Psoas muscle (tissue), 7 donors: ENCODE measurements at regions not wholly inside any gene's neighbourhood (a gene's known extent, or its start where the extent isn't known, plus 50 kb on each side); places are given as distances from the start of the nearest gene placed in this dataset.
A peak's percentile ranks its signal among the peaks of the same experiment; 100 is the strongest.

Experiments
- ATAC-seq, 4 donors: fragments of 200-7000 bp; cut with Tn5 transposase; one replicate each; pipeline ENCODE4 v1.9.1; 2020; ENCODE audit warnings: moderate library complexity in 3 of 4, mild to moderate bottlenecking in 2 of 4
- DNase-seq, 2 donors: peaks; one replicate each; pipeline ENCODE4 v3.0.0-alpha.2; 2020
- H3K27ac ChIP-seq: fragments of 200-600 bp; one replicate; pipeline ENCODE4 v1.8.0; 2022
- H3K27me3 ChIP-seq, 3 donors: fragments of 200-600 bp in 1 of 3; one replicate each; pipeline versions ENCODE4 v1.6.1 to v1.8.0; 2013 to 2022; ENCODE audit warnings: low read length in 2 of 3, mild to moderate bottlenecking in 2 of 3, moderate library complexity in 1 of 3; ENCODE audit not compliant: insufficient read depth in 3 of 3
- H3K36me3 ChIP-seq, 2 donors: fragments of 200-600 bp in 1 of 2; one replicate each; pipeline versions ENCODE4 v1.6.1 to v1.8.0; 2013 to 2022; ENCODE audit warnings: low read depth in 1 of 2, mild to moderate bottlenecking in 1 of 2, moderate library complexity in 1 of 2; ENCODE audit not compliant: insufficient read depth in 1 of 2
- H3K4me1 ChIP-seq: fragments of 200-600 bp; one replicate; pipeline ENCODE4 v1.8.0; 2022
- H3K4me3 ChIP-seq: fragments of 200-600 bp; one replicate; pipeline ENCODE4 v1.8.0; 2022; ENCODE audit warnings: mild to moderate bottlenecking
- H3K9me3 ChIP-seq: fragments of 200-600 bp; one replicate; pipeline ENCODE4 v1.8.0; 2022
- WGBS, 3 donors: extraction: QIAGEN DNeasy Blood & Tissue Kit; methylation state at CpG; one replicate each; pipeline versions ENCODE4 v1.1.6 to v1.1.7; 2013; 5-methylcytosine and 5-hydroxymethylcytosine counted together
- intact Hi-C, 2 donors: fragments of 100-400 bp; cut with DNase I; formaldehyde crosslinking; loops; one replicate each; pipeline versions ENCODE4 v1.11.0 to v1.14.2; 2022
- TF ChIP-seq, protein P1 (sequence below): fragments of 200-600 bp; IDR thresholded peaks from one replicate; pipeline ENCODE4 v1.8.0; 2022; ENCODE audit warnings: antibody characterized with exemption
- donor health status: healthy with polysubstance abuse.
- donor health status: DM: no; HTN: no; CAD: no; lungs with moderate emphysema.
- donor health status: Bipolar disorder and iron deficiency.
- donor health status: healthy.
- donor health status: DM: yes; HTN: yes; CAD: no.
- donor health status: DM: no; HTN: no; CAD: no.
- donor health status: DM: yes; HTN: yes; CAD: no.

- WGBS, 3 donors = 91 to 97% (median 97%) methylated on average over 2 of the region's 2 CpGs
- DNase-seq (no peak), ATAC-seq (no peak)
- Histone ChIP-seq H3K27ac (no peak overlapping the region), H3K36me3 (no peaks in the 10 kb centered on the region), H3K9me3 (no peaks in the 10 kb centered on the region), H3K4me3 (no peak overlapping the region), H3K27me3 (no peaks in the 10 kb centered on the region), H3K4me1 (no peaks in the 10 kb centered on the region)
- TF ChIP-seq, protein P1, sequence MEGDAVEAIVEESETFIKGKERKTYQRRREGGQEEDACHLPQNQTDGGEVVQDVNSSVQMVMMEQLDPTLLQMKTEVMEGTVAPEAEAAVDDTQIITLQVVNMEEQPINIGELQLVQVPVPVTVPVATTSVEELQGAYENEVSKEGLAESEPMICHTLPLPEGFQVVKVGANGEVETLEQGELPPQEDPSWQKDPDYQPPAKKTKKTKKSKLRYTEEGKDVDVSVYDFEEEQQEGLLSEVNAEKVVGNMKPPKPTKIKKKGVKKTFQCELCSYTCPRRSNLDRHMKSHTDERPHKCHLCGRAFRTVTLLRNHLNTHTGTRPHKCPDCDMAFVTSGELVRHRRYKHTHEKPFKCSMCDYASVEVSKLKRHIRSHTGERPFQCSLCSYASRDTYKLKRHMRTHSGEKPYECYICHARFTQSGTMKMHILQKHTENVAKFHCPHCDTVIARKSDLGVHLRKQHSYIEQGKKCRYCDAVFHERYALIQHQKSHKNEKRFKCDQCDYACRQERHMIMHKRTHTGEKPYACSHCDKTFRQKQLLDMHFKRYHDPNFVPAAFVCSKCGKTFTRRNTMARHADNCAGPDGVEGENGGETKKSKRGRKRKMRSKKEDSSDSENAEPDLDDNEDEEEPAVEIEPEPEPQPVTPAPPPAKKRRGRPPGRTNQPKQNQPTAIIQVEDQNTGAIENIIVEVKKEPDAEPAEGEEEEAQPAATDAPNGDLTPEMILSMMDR = no peak
- intact Hi-C loops = no loop called here
Measured at GRCh38 chr13:103695320-103695719, 629.1 kb upstream of the SLC10A2 start.

DNA sequence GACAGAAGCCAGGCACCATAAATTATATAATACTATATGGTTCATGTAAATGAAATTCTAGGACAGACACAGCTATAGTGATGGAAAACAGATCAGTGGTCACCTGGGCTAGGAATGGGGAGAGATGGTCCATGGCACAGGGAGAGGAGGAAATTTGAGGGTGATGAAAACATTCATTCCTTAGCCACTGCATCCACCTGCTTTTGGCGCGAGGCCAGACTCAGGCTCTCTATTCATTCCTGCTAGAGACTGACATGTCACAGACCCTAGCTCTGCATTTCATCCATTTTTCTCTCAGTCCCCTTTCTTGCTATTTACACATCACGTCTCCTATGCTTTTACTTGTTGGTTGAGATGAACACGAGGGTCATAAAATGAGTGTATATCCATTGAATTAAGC lies 628.3 kb upstream of the SLC10A2 start:
- TF ChIP-seq, protein P1 = no peak
- intact Hi-C loops = no loop called here
- Histone ChIP-seq H3K4me1 (no peaks in the 10 kb centered on the region), H3K4me3 (no peak overlapping the region), H3K27ac (no peak overlapping the region), H3K27me3 (no peaks in the 10 kb centered on the region), H3K9me3 (no peaks in the 10 kb centered on the region), H3K36me3 (no peaks in the 10 kb centered on the region)
- no peak for ATAC-seq
- 87 to 89% (median 88%) methylated on average over 4 of the region's 4 CpGs for WGBS, 3 donors
- no peak for DNase-seq

DNA sequence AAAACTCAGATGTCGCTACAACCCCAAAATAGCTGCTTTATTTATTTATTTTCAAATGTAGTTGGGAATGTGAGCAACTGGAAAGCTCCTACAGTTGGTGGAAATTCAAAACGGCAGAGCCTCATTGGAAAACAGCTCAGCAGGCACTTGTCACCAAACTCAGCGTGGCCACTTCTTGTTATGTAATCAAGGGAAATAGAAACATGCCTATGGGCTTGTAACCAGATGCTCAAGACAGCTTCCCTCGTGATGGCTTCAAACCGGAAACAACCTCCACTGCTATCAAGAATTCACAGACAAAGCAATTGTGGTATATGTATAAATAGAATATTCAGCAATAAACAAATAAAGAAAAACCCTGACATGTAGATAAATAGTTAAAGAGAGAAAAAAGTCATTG lies 627.8 kb upstream of the SLC10A2 start:
- WGBS, 3 donors = 23 to 33% (median 31%) methylated on average over 5 of the region's 5 CpGs

GRCh38 chr13:103692442-103692841 lies 626.2 kb upstream of the SLC10A2 start:
- intact Hi-C loops = no loop called here

More for the DNA sequence above, 627.8 kb upstream of the SLC10A2 start:
- intact Hi-C loops = no loop called here
- DNase-seq = no peak
- H3K27ac ChIP-seq = no peak overlapping the region
- no peaks in the 10 kb centered on the region for H3K36me3 ChIP-seq
- no peaks in the 10 kb centered on the region for H3K27me3 ChIP-seq
- TF ChIP-seq, protein P1 = no peak
- no peaks in the 10 kb centered on the region for H3K9me3 ChIP-seq
- no peak overlapping the region for H3K4me3 ChIP-seq
- peak in 1 of 4 donors; percentile 39 for ATAC-seq
- H3K4me1 ChIP-seq = no peaks in the 10 kb centered on the region

DNA sequence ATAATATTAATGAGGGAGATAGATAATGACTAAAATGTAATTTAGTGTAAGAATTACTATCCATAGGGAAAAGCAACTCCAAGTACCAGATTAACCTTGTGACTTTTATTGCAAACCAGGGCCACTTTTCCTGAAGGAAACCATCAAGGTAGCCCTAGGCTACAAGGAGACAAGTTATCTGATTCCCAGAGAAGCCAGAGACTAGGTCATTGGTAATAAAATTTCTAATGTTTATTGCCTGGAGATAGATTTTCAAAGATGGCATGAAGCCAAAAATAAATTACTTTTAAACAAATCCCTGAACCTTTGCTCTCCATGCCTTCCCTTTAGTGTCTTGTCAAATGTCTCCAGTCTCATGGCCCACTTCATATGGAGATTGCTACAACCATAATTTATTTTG lies 610.1 kb upstream of the SLC10A2 start:
- H3K27ac ChIP-seq = no peak overlapping the region
- H3K36me3 ChIP-seq = no peaks in the 10 kb centered on the region
- H3K4me1 ChIP-seq = no peaks in the 10 kb centered on the region
- DNase-seq = no peak
- no peaks in the 10 kb centered on the region for H3K27me3 ChIP-seq
- no peak overlapping the region for H3K4me3 ChIP-seq
- TF ChIP-seq, protein P1 = no peak
- H3K9me3 ChIP-seq = no peaks in the 10 kb centered on the region
- intact Hi-C loops = no loop called here
- ATAC-seq = no peak

More at GRCh38 chr13:103692442-103692841, 626.2 kb upstream of the SLC10A2 start:
- TF ChIP-seq, protein P1 = no peak
- Histone ChIP-seq H3K4me3 (no peak overlapping the region), H3K9me3 (no peaks in the 10 kb centered on the region), H3K27ac (no peak overlapping the region), H3K4me1 (no peaks in the 10 kb centered on the region), H3K36me3 (no peaks in the 10 kb centered on the region), H3K27me3 (no peaks in the 10 kb centered on the region)
- ATAC-seq (no peak), DNase-seq (no peak)
- WGBS, 3 donors = 73 to 85% (median 75%) methylated on average over 4 of the region's 4 CpGs
